H1 (cell line): ENCODE measurements at regions not wholly inside any gene's neighbourhood (a gene's known extent, or its start where the extent isn't known, plus 50 kb on each side); places are given as distances from the start of the nearest gene placed in this dataset.

Experiments used
- CTCF ChIA-PET: fragments of 300-600 bp; sonication (Branson Sonifier 250); formaldehyde crosslinking; loops from one replicate; lab custom pipeline; 2021; ENCODE audit not compliant: partially characterized antibody; lab: Charles Lee
- POLR2A ChIA-PET: fragments of 300-600 bp; sonication (Branson Sonifier 250); formaldehyde crosslinking; loops from one replicate; lab custom pipeline; 2021; ENCODE audit warnings: inconsistent platforms; ENCODE audit not compliant: partially characterized antibody; lab: Charles Lee
- DNase-seq, 2 experiments: peaks; one replicate each; pipeline versions ENCODE4 v3.0.0 to v3.0.0-alpha.2; 2010 to 2022; ENCODE audit warnings: low spot score in 2 of 2, low read depth in 1 of 2, mixed read lengths in 1 of 2
- FAIRE-seq: peaks from 2 replicates; lab custom pipeline; 2011; peaks lifted over from hg19 to GRCh38; lab: Jason Lieb, UNC
- H2AFZ ChIP-seq: 2 replicates; pipeline ENCODE4 v1.8.1; 2012; ENCODE audit warnings: low read length, inconsistent platforms
- H2AK5ac ChIP-seq: 2 replicates; pipeline ENCODE4 v1.6.1; 2013; ENCODE audit warnings: low read depth, low read length
- H2BK120ac ChIP-seq: replicated peaks from 2 replicates; pipeline ENCODE3; 2013; ENCODE audit warnings: low read depth, low read length, inconsistent platforms
- H2BK12ac ChIP-seq: 2 replicates; pipeline ENCODE4 v1.6.1; 2013; ENCODE audit warnings: low read depth, low read length
- H2BK15ac ChIP-seq: 2 replicates; pipeline ENCODE4 v1.6.1; 2013; ENCODE audit warnings: low read length
- H2BK20ac ChIP-seq: 2 replicates; pipeline ENCODE4 v1.6.1; 2013; ENCODE audit warnings: low read length
- H2BK5ac ChIP-seq: 2 replicates; pipeline ENCODE4 v1.6.1; 2013; ENCODE audit warnings: low read depth, low read length
- H3K14ac ChIP-seq: 2 replicates; pipeline ENCODE4 v1.6.1; 2013; ENCODE audit warnings: inconsistent platforms; ENCODE audit not compliant: insufficient read length
- H3K18ac ChIP-seq: 2 replicates; pipeline ENCODE4 v1.6.1; 2013; ENCODE audit warnings: low read length; ENCODE audit errors: extremely low read depth
- H3K23ac ChIP-seq: 2 replicates; pipeline ENCODE4 v1.6.1; 2013; ENCODE audit warnings: inconsistent platforms; ENCODE audit not compliant: insufficient read length
- H3K23me2 ChIP-seq: 2 replicates; pipeline ENCODE4 v1.6.1; 2013; ENCODE audit warnings: low read depth, low read length
- H3K27ac ChIP-seq: 2 replicates; pipeline ENCODE4 v1.6.1; 2011; ENCODE audit warnings: low read depth, low read length, inconsistent platforms
- H3K27me3 ChIP-seq, 4 experiments: replicated peaks in 1 of 4; 1 replicate in 1 of 4; 2 replicates in 3 of 4; pipeline versions ENCODE4 v1.6.1 to v1.8.1; 2011 to 2013; ENCODE audit warnings: low read length in 3 of 4, mild to moderate bottlenecking in 3 of 4, inconsistent platforms in 2 of 4, mixed read lengths in 2 of 4, moderate library complexity in 1 of 4; ENCODE audit not compliant: control insufficient read depth in 3 of 4, insufficient read depth in 3 of 4; ENCODE audit errors: extremely low read depth in 1 of 4
- H3K36me3 ChIP-seq, 4 experiments: 2 replicates each; pipeline versions ENCODE4 v1.6.1 to v1.8.1; 2011 to 2013; ENCODE audit warnings: mild to moderate bottlenecking in 4 of 4, low read length in 3 of 4, moderate library complexity in 2 of 4, control low read depth in 1 of 4, inconsistent platforms in 1 of 4; ENCODE audit not compliant: insufficient read depth in 4 of 4, control insufficient read depth in 2 of 4
- H3K4ac ChIP-seq: replicated peaks from 2 replicates; pipeline ENCODE3; 2013; ENCODE audit warnings: low read length, low read depth, mixed read lengths, inconsistent platforms; ENCODE audit not compliant: insufficient read length
- H3K4me1 ChIP-seq, 4 experiments: replicated peaks in 1 of 4; 1 replicate in 1 of 4; 2 replicates in 3 of 4; pipeline versions ENCODE4 v1.6.1 to v1.8.1; 2011 to 2013; ENCODE audit warnings: low read length in 3 of 4, inconsistent platforms in 2 of 4, mixed read lengths in 1 of 4; ENCODE audit not compliant: insufficient read depth in 4 of 4, control insufficient read depth in 3 of 4
- H3K4me2 ChIP-seq, 2 experiments: 2 replicates each; pipeline versions ENCODE4 v1.6.1 to v1.8.1; 2011 to 2013; ENCODE audit warnings: low read depth in 2 of 2, low read length in 2 of 2, control low read depth in 1 of 2, inconsistent platforms in 1 of 2, mild to moderate bottlenecking in 1 of 2; ENCODE audit not compliant: insufficient read depth in 1 of 2
- H3K4me3 ChIP-seq, 4 experiments: fragments of 200-600, 300-600 bp in 1 of 4; sonication (generic), shearing (Covaris generic), sonication (Bioruptor Twin) in 1 of 4; 2 replicates each; pipeline versions ENCODE4 v1.5.1 to v1.8.1; 2011 to 2016; ENCODE audit warnings: low read length in 4 of 4, low read depth in 3 of 4, control low read depth in 2 of 4, inconsistent platforms in 2 of 4, mild to moderate bottlenecking in 2 of 4, mixed read lengths in 1 of 4, moderate library complexity in 1 of 4; ENCODE audit not compliant: insufficient read depth in 2 of 4; ENCODE audit errors: extremely low read depth in 1 of 4
- H3K56ac ChIP-seq: replicated peaks from 2 replicates; pipeline ENCODE3; 2013; ENCODE audit warnings: low read depth, mild to moderate bottlenecking, mixed read lengths, low read length, inconsistent platforms; ENCODE audit not compliant: insufficient read length
- H3K79me1 ChIP-seq: 2 replicates; pipeline ENCODE4 v1.6.1; 2013; ENCODE audit warnings: low read depth, low read length, control low read depth
- H3K79me2 ChIP-seq, 2 experiments: 2 replicates each; pipeline versions ENCODE4 v1.6.1 to v1.8.1; 2012 to 2013; ENCODE audit warnings: low read length in 2 of 2, mild to moderate bottlenecking in 2 of 2, inconsistent platforms in 1 of 2; ENCODE audit not compliant: insufficient read depth in 2 of 2, control insufficient read depth in 1 of 2
- H3K9ac ChIP-seq, 4 experiments: replicated peaks in 1 of 4; 1 replicate in 1 of 4; 2 replicates in 3 of 4; pipeline versions ENCODE4 v1.6.1 to v1.8.1; 2011 to 2013; ENCODE audit warnings: low read depth in 3 of 4, low read length in 3 of 4, control low read depth in 2 of 4, mild to moderate bottlenecking in 2 of 4, moderate library complexity in 2 of 4, inconsistent platforms in 1 of 4; ENCODE audit errors: extremely low read depth in 1 of 4
- H3K9me3 ChIP-seq, 2 experiments: 2 replicates each; pipeline versions ENCODE4 v1.6.1 to v1.8.1; 2012 to 2013; ENCODE audit warnings: mild to moderate bottlenecking in 2 of 2, moderate library complexity in 2 of 2, control low read depth in 1 of 2, inconsistent platforms in 1 of 2, low read depth in 1 of 2, low read length in 1 of 2, mixed read lengths in 1 of 2; ENCODE audit not compliant: insufficient read depth in 2 of 2
- H4K20me1 ChIP-seq, 2 experiments: replicated peaks in 1 of 2; 2 replicates each; pipeline versions ENCODE3 to v1.8.1; 2011 to 2013; ENCODE audit warnings: inconsistent platforms in 2 of 2, low read length in 2 of 2, mild to moderate bottlenecking in 1 of 2; ENCODE audit not compliant: insufficient read depth in 2 of 2, control insufficient read depth in 1 of 2
- H4K5ac ChIP-seq: 2 replicates; pipeline ENCODE4 v1.6.1; 2013; ENCODE audit warnings: low read length, low read depth, mixed read lengths, inconsistent platforms; ENCODE audit not compliant: insufficient read length
- H4K8ac ChIP-seq: 2 replicates; pipeline ENCODE4 v1.8.0; 2013; ENCODE audit warnings: mild to moderate bottlenecking, moderate library complexity, low read length, inconsistent platforms; ENCODE audit not compliant: insufficient read depth; ENCODE audit errors: extremely low read depth
- H4K91ac ChIP-seq: replicated peaks from 2 replicates; pipeline ENCODE3; 2013; ENCODE audit warnings: low read length, mixed read lengths, inconsistent platforms; ENCODE audit not compliant: insufficient read length
- ASH2L ChIP-seq: fragments of 200-600, 300-600 bp; sonication (generic); IDR thresholded peaks from one replicate; pipeline ENCODE4 v1.7.1; 2017; ENCODE audit warnings: low read length
- CBX8 ChIP-seq: fragments of 300-800, 300-1000 bp; sonication (generic); IDR thresholded peaks from 2 replicates; pipeline ENCODE4 v1.7.1; 2016; ENCODE audit warnings: low read depth, low read length, borderline replicate concordance
- CHD2 ChIP-seq: IDR thresholded peaks from 2 replicates; pipeline ENCODE4 v1.6.1; 2012; ENCODE audit warnings: low read length, improper control_type of control experiment
- EZH2 ChIP-seq: fragments of 200-600 bp; sonication (generic); IDR thresholded peaks from 2 replicates; pipeline ENCODE4 v1.7.1; 2012; ENCODE audit warnings: low read depth, mild to moderate bottlenecking, moderate library complexity, low read length, inconsistent platforms; ENCODE audit not compliant: severe bottlenecking
- GTF2F1 ChIP-seq: IDR thresholded peaks from 2 replicates; pipeline ENCODE4 v1.6.1; 2012; ENCODE audit warnings: low read depth, low read length, improper control_type of control experiment, borderline replicate concordance
- MAX ChIP-seq: IDR thresholded peaks from 2 replicates; pipeline ENCODE4 v1.6.1; 2012; ENCODE audit warnings: inconsistent platforms
- POU5F1 ChIP-seq: IDR thresholded peaks from 2 replicates; pipeline ENCODE4 v1.6.1; 2011; ENCODE audit warnings: low read depth, mild to moderate bottlenecking, low read length, moderate library complexity
- SAP30 ChIP-seq: fragments of 300-600 bp; sonication (generic); IDR thresholded peaks from 2 replicates; pipeline ENCODE4 v1.7.1; 2012; ENCODE audit warnings: low read length, moderate library complexity, mild to moderate bottlenecking, inconsistent platforms; ENCODE audit not compliant: insufficient read depth, insufficient replicate concordance
- SP1 ChIP-seq: IDR thresholded peaks from 2 replicates; pipeline ENCODE4 v1.6.1; 2011; ENCODE audit warnings: low read depth, low read length
- TBP ChIP-seq: IDR thresholded peaks from 2 replicates; pipeline ENCODE4 v1.6.1; 2011; ENCODE audit warnings: low read depth, low read length, improper control_type of control experiment
- WGBS, 2 experiments: shearing (Covaris generic) in 1 of 2; methylation state at CpG; one replicate each; pipeline versions ENCODE4 v1.1.6 to v1.1.7; 2013 to 2015; ENCODE audit warnings: low lambda C conversion rate in 2 of 2, mixed read lengths in 2 of 2, inconsistent platforms in 1 of 2, low coverage in 1 of 2, missing lambda C conversion rate in 1 of 2; ENCODE audit not compliant: insufficient replicate concordance in 2 of 2, insufficient coverage in 1 of 2, insufficient read length in 1 of 2; ENCODE audit errors: extremely low coverage in 1 of 2, missing lambda C conversion rate in 1 of 2; 5-methylcytosine and 5-hydroxymethylcytosine counted together

- peak overlapping the region; percentile 68 for H4K91ac ChIP-seq
- no peak overlapping the region for H3K14ac ChIP-seq
- H2BK12ac ChIP-seq, result peak overlapping the region; percentile 62; the same call in 1 of the 2 replicates
- H2BK20ac ChIP-seq, result peak overlapping the region; percentile 97; the same call in 1 of the 2 replicates
- no peak overlapping the region for H3K27ac ChIP-seq
- peaks cover 6 to 28% (median 20%) of the 10 kb centered on the region in 4 experiments for H3K4me1 ChIP-seq
- H2BK120ac ChIP-seq, result no peak overlapping the region
- H2BK5ac ChIP-seq, result peak overlapping the region; percentile 93; the same call in 1 of the 2 replicates
- no peaks in the 10 kb centered on the region; the same call in 1 of the 2 replicates for H3K23me2 ChIP-seq
- H4K5ac ChIP-seq, result no peak overlapping the region
- no peak overlapping the region for H3K23ac ChIP-seq
- 8% methylated on average over 16 of the region's 19 CpGs; no CpG with 5 or more reads in 1 of the 2 experiments for WGBS, 2 experiments
- POLR2A ChIA-PET, result interaction anchor here (2.0 to 2.1 kb wide), 2 partner anchors 12 to 33 kb away, joined by 4 to 6 read pairs; no protein-coding TSS in a partner anchor
- H3K4ac ChIP-seq, result no peak overlapping the region
- H3K79me2 ChIP-seq, result no peaks in the 10 kb centered on the region
- FAIRE-seq (no peak), DNase-seq (peak; percentile 41 to 77)
- no peak overlapping the region for H2AFZ ChIP-seq
- peak overlapping the region; percentile 24 to 61 (median 26); a peak in 6 of 8 replicates for H3K4me3 ChIP-seq
- no peaks in the 10 kb centered on the region for H4K20me1 ChIP-seq
- H3K56ac ChIP-seq, result no peak overlapping the region
- CTCF ChIA-PET, result interaction anchor here (0.5 to 1.7 kb wide), 12 partner anchors 15 to 360 kb away, joined by 3 to 5 read pairs (median 3); no protein-coding TSS in a partner anchor
- peak overlapping the region; percentile 66 to 75 for H3K4me2 ChIP-seq
- H3K9ac ChIP-seq, result no peak overlapping the region
- H3K18ac ChIP-seq, result peak overlapping the region; percentile 86
- no peak overlapping the region for H4K8ac ChIP-seq
- H3K27me3 ChIP-seq, result no peaks in the 10 kb centered on the region
- H3K79me1 ChIP-seq, result no peaks in the 10 kb centered on the region
- no peak overlapping the region for H2AK5ac ChIP-seq
- no peaks in the 10 kb centered on the region for H3K9me3 ChIP-seq
- H2BK15ac ChIP-seq, result no peak overlapping the region
- H3K36me3 ChIP-seq, result no peaks in the 10 kb centered on the region
- TF ChIP-seq ASH2L, result peak; percentile 51
- TF ChIP-seq SAP30, result no peak
- no peak for TF ChIP-seq TBP
- TF ChIP-seq SP1, result peak; percentile 24; the same call in 1 of the 2 replicates
- TF ChIP-seq POU5F1, result no peak
- no peak for TF ChIP-seq CBX8
- no peak for TF ChIP-seq GTF2F1
- TF ChIP-seq EZH2, result no peak
- no peak for TF ChIP-seq MAX
- no peak for TF ChIP-seq CHD2
These were observed 67.5 kb upstream of the RAPGEF1 start for GRCh38 chr9:131807144-131807983.
